Activated CD4-positive, alpha-beta memory T cell treated with anti-CD3 and anti-CD28 coated beads, Interleukin-2, amount 10 ng/mL, durations not matched to agents 7 days and 5 days (primary cell): ENCODE measurements at regions not wholly inside any gene's neighbourhood (a gene's known extent, or its start where the extent isn't known, plus 50 kb on each side); places are given as distances from the start of the nearest gene placed in this dataset.

Source experiments
- CTCF ChIA-PET: fragments of 350-600 bp; sonication (Branson Sonifier 250); formaldehyde crosslinking; loops from one replicate; lab custom pipeline; 2021; ENCODE audit warnings: antibody characterized with exemption, inconsistent platforms; lab: Charles Lee
- POLR2A ChIA-PET: fragments of 350-600 bp; sonication (Branson Sonifier 250); formaldehyde crosslinking; loops from one replicate; lab custom pipeline; 2021; ENCODE audit warnings: antibody characterized with exemption; lab: Charles Lee
- DNase-seq: peaks from one replicate; pipeline ENCODE4 v3.0.0-alpha.2; 2020
- H3K27ac Mint-ChIP-seq: one replicate; pipeline ENCODE4 v1.8.0; 2021; ENCODE audit warnings: mild to moderate bottlenecking, mixed read lengths
- H3K27me3 Mint-ChIP-seq: one replicate; pipeline ENCODE4 v1.8.0; 2021; ENCODE audit warnings: mixed read lengths
- H3K36me3 Mint-ChIP-seq: one replicate; pipeline ENCODE4 v1.8.0; 2021; ENCODE audit warnings: low read depth, mixed read lengths
- H3K4me1 Mint-ChIP-seq: one replicate; pipeline ENCODE4 v1.8.0; 2021; ENCODE audit warnings: mixed read lengths
- H3K4me3 Mint-ChIP-seq: one replicate; pipeline ENCODE4 v1.8.0; 2021; ENCODE audit warnings: mild to moderate bottlenecking, mixed read lengths
- H3K9me3 Mint-ChIP-seq: one replicate; pipeline ENCODE4 v1.8.0; 2021; ENCODE audit warnings: mixed read lengths

DNA sequence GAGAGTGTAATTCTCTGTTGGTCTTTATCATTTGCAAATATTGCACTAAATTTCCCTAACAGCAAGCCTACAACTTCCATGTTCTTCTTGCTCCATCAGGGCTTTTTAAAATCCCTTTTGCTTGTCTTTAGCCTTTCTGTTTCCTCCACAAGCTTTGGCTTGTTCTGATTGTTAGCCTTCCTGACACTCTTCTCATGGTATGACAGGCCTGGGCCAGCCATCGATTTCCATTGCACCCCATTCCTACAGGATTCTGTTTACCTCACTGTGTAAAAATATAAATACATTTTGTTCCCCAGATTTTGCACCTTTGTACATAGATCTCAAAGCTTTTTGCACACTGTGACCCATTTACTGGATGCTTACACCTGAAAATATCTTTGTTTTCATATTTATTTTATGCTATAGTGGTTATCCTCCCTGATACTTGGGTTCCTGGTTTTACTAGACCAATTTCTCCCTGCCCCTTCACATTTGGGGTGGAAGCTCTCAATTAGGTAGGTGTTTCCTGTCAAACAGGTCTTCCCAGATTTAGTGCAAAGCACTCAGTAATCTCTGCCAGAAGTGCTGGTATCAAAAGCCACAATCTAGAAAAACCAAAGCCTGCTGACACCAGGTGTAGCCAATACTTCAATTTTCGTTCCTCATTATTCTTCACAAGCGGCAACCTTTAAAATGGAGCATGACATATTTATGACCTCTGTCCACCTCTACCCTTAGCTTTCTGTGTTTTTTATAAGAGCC, 57.9 kb upstream of the PPP2R3A start:
- no peak for DNase-seq
- no peaks in the 10 kb centered on the region for H3K4me1 Mint-ChIP-seq
- H3K27ac Mint-ChIP-seq: no peak overlapping the region
- no peaks in the 10 kb centered on the region for H3K36me3 Mint-ChIP-seq
- ChIA-PET POLR2A (no interaction called here), CTCF (no interaction called here)
- H3K9me3 Mint-ChIP-seq: no peaks in the 10 kb centered on the region
- H3K4me3 Mint-ChIP-seq: no peak overlapping the region
- no peaks in the 10 kb centered on the region for H3K27me3 Mint-ChIP-seq

DNA sequence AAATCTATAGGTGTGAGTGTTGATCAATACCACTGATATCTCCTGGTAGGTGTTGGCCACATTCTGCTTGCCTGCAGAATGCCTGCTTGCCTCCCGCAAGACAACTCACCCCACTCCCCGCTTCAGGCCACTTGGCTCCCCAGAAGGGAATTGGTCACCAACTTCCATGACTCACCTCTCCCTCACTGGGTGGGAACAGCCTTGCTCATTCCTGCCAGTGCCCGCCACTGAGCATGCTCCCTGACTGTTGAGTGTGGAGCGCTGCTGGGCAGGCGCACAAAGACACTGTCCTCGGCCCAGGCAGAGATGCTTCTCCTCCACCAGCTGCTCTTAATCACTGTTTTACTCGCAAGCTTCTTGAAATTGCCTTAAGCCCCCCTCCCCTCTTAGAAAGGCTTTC, 57.3 kb upstream of the PPP2R3A start:
- H3K36me3 Mint-ChIP-seq: no peaks in the 10 kb centered on the region
- no peaks in the 10 kb centered on the region for H3K4me1 Mint-ChIP-seq
- H3K9me3 Mint-ChIP-seq: no peaks in the 10 kb centered on the region
- H3K27me3 Mint-ChIP-seq: no peaks in the 10 kb centered on the region
- DNase-seq: no peak
- ChIA-PET POLR2A (no interaction called here), CTCF (no interaction called here)
- no peak overlapping the region for H3K4me3 Mint-ChIP-seq
- H3K27ac Mint-ChIP-seq: no peak overlapping the region

DNA sequence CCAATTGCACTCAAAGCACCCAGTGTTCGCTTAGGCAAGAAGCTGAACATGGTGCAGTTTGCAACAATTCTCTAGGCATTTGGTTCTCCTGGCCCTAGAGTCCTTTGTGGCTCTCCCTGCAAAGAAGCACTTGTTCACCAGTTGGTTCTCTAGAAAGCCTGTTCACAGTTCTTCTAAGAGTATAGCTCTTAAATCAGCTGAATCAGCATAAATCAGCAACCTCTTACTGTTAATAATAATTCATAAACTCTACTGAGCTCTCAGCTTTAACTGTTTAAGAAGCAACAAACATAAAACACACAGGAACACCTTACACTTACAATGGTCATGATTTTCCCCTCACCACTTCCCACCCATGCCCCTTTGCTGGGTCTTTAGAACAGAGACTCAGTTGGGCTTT, 56.8 kb upstream of the PPP2R3A start:
- no peak overlapping the region for H3K27ac Mint-ChIP-seq
- DNase-seq: no peak
- no peaks in the 10 kb centered on the region for H3K36me3 Mint-ChIP-seq
- no peaks in the 10 kb centered on the region for H3K27me3 Mint-ChIP-seq
- POLR2A ChIA-PET: no interaction called here
- CTCF ChIA-PET: no interaction called here
- no peak overlapping the region for H3K4me3 Mint-ChIP-seq
- H3K4me1 Mint-ChIP-seq: no peaks in the 10 kb centered on the region
- H3K9me3 Mint-ChIP-seq: no peaks in the 10 kb centered on the region

DNA sequence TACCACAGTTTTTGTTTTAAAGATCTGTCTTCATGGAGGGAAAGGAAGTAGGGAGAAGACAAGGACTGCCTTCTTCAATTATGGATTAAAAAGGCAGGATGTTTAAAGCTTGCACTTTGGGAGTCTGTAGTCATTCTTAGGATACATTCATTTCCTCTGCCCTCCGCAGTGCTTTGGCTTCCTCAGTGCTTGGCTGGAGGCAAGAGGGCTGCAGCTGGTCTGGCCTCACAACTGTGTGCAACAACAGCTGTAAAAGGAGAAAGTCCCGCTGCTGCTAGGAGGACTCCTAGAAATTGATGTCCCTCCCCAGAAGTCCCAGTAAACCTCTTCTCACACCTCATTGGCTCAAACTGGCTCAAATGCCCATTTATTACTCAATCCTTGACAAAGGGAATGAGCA, 54.4 kb upstream of the PPP2R3A start:
- Mint-ChIP-seq H3K27ac (no peak overlapping the region), H3K4me1 (no peaks in the 10 kb centered on the region), H3K4me3 (no peak overlapping the region), H3K36me3 (no peaks in the 10 kb centered on the region), H3K27me3 (no peaks in the 10 kb centered on the region), H3K9me3 (no peaks in the 10 kb centered on the region)
- ChIA-PET POLR2A (no interaction called here), CTCF (no interaction called here)
- DNase-seq: no peak

DNA sequence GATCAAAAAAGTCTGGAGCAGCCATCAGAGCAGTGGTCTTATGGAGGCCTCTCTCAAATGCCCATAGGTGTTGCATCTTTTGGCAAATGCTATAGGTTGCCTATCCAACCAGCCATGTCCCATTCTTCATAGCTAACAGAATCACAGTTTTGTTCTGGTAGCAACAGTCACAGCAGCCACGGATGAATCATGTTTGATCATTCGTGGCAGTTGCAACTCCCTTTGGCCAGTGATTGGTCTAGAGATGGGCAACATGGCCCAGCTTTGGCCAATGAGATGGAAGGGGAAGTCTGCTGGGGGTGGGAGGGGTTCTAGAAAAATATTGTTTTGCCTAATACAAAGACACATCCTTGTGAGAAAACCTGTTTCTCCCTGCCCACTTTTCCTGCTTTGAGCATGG, 50.3 kb upstream of the PPP2R3A start:
- H3K27me3 Mint-ChIP-seq: peaks cover 4% of the 10 kb centered on the region
- H3K4me1 Mint-ChIP-seq: no peaks in the 10 kb centered on the region
- ChIA-PET POLR2A (no interaction called here), CTCF (no interaction called here)
- H3K27ac Mint-ChIP-seq: no peak overlapping the region
- no peaks in the 10 kb centered on the region for H3K9me3 Mint-ChIP-seq
- no peak for DNase-seq
- no peaks in the 10 kb centered on the region for H3K36me3 Mint-ChIP-seq
- no peak overlapping the region for H3K4me3 Mint-ChIP-seq
